Prostate gland (tissue), 2 donors: ENCODE measurements at regions not wholly inside any gene's neighbourhood (a gene's known extent, or its start where the extent isn't known, plus 50 kb on each side); places are given as distances from the start of the nearest gene placed in this dataset.
"Not testable (repeated sequence)": the region's sequence is repeated elsewhere in the genome, so short reads cannot be mapped to it uniquely, and the experiment has no call there.

Experiments
- DNase-seq: peaks from one replicate; pipeline ENCODE4 v3.0.0-alpha.2; 2019; ENCODE audit warnings: low spot score
- H3K27ac ChIP-seq, 2 donors: fragments of 200-600 bp; sonication (generic); 2 replicates each; pipeline ENCODE4 v1.5.1; 2017 to 2019
- H3K27me3 ChIP-seq: fragments of 200-600 bp; sonication (generic); replicated peaks from 2 replicates; pipeline ENCODE4 v1.5.1; 2019; ENCODE audit not compliant: insufficient read depth
- H3K36me3 ChIP-seq, 2 donors: fragments of 200-600 bp; sonication (generic); 1 replicate in 1 of 2; 2 replicates in 1 of 2; pipeline versions ENCODE4 v1.5.1 to v1.8.1; 2017 to 2019
- H3K4me1 ChIP-seq: fragments of 200-600 bp; sonication (generic); replicated peaks from 2 replicates; pipeline ENCODE4 v1.5.1; 2019
- H3K4me3 ChIP-seq, 2 donors: fragments of 200-600 bp; sonication (generic); 2 replicates each; pipeline ENCODE4 v1.5.1; 2017 to 2019
- H3K9me3 ChIP-seq: fragments of 200-600 bp; sonication (generic); 2 replicates; pipeline ENCODE4 v1.5.1; 2017
- CTCF ChIP-seq, 4 experiments: fragments of 200-600 bp in 2 of 4; fragments of 450-650 bp in 2 of 4; sonication (generic) in 2 of 4; IDR thresholded peaks; 1 replicate in 3 of 4; 2 replicates in 1 of 4; pipeline ENCODE4 v1.5.1; 2016 to 2019; ENCODE audit warnings: antibody characterized with exemption in 4 of 4, mild to moderate bottlenecking in 2 of 4, moderate library complexity in 2 of 4
- POLR2A ChIP-seq: fragments of 450-650 bp; IDR thresholded peaks from one replicate; pipeline ENCODE4 v1.6.1; 2016; ENCODE audit warnings: antibody characterized with exemption, mild to moderate bottlenecking
- POLR2AphosphoS5 ChIP-seq: sonication (generic); formaldehyde crosslinking; IDR thresholded peaks from one replicate; pipeline ENCODE4 v1.6.1; 2017; ENCODE audit warnings: antibody characterized with exemption
- WGBS: methylation state at CpG from one replicate; pipeline ENCODE4 v1.1.5; 2018; 5-methylcytosine and 5-hydroxymethylcytosine counted together
- intact Hi-C: fragments of 100-400 bp; cut with DNase I; formaldehyde crosslinking; loops from one replicate; pipeline ENCODE4 v1.14.2; 2022

GRCh38 chr12:31220061-31220460 is 105.9 kb downstream of the SINHCAF start:
- 76% methylated on average over 7 of the region's 7 CpGs for WGBS
- Histone ChIP-seq H3K4me3 (no peak overlapping the region), H3K27me3 (no peaks in the 10 kb centered on the region), H3K36me3 (no peaks in the 10 kb centered on the region), H3K9me3 (no peaks in the 10 kb centered on the region), H3K27ac (no peak overlapping the region), H3K4me1 (no peaks in the 10 kb centered on the region)
- DNase-seq = no peak
- TF ChIP-seq POLR2A = no peak
- TF ChIP-seq POLR2AphosphoS5 = no peak
- intact Hi-C loops = no loop called here

- no peak for DNase-seq
- intact Hi-C loops = no loop called here
- no peaks in the 10 kb centered on the region for H3K4me1 ChIP-seq
- H3K9me3 ChIP-seq = no peaks in the 10 kb centered on the region
- H3K4me3 ChIP-seq = no peak overlapping the region
- H3K36me3 ChIP-seq = no peaks in the 10 kb centered on the region
- WGBS = 93% methylated on average over 8 of the region's 8 CpGs
- no peak overlapping the region for H3K27ac ChIP-seq
- H3K27me3 ChIP-seq = no peaks in the 10 kb centered on the region
- TF ChIP-seq CTCF (IDR thresholded peaks at IDR 0.05) (no peak), POLR2AphosphoS5 (no peak), POLR2A (no peak)
Observed at GRCh38 chr12:31220633-31221550, 105.1 kb downstream of the SINHCAF start.

GRCh38 chr12:31221551-31221945 is 104.4 kb downstream of the SINHCAF start:
- no peaks in the 10 kb centered on the region for H3K36me3 ChIP-seq
- H3K4me1 ChIP-seq = no peaks in the 10 kb centered on the region
- intact Hi-C loops = no loop called here
- no peaks in the 10 kb centered on the region for H3K9me3 ChIP-seq
- TF ChIP-seq POLR2AphosphoS5 (no peak), CTCF (IDR thresholded peaks at IDR 0.05) (no peak), POLR2A (no peak)
- H3K27me3 ChIP-seq = no peaks in the 10 kb centered on the region
- no peak for DNase-seq
- no peak overlapping the region for H3K4me3 ChIP-seq
- 83% methylated on average over 10 of the region's 10 CpGs for WGBS
- no peak overlapping the region for H3K27ac ChIP-seq

- TF ChIP-seq POLR2A (no peak), POLR2AphosphoS5 (no peak), CTCF (IDR thresholded peaks at IDR 0.05) (no peak)
- intact Hi-C loops = no loop called here
- DNase-seq = no peak
- Histone ChIP-seq H3K4me3 (no peak overlapping the region), H3K27me3 (no peaks in the 10 kb centered on the region), H3K9me3 (no peaks in the 10 kb centered on the region), H3K36me3 (no peaks in the 10 kb centered on the region), H3K27ac (no peak overlapping the region), H3K4me1 (no peaks in the 10 kb centered on the region)
- WGBS = 74% methylated on average over 8 of the region's 8 CpGs
Observed at GRCh38 chr12:31222620-31223222, 103.2 kb downstream of the SINHCAF start.

GRCh38 chr12:31223640-31224039 is 102.3 kb downstream of the SINHCAF start:
- WGBS = 73% methylated on average over 1 of the region's 1 CpG
- H3K4me3 ChIP-seq, H3K27ac ChIP-seq, intact Hi-C loops, H3K36me3 ChIP-seq, DNase-seq, H3K27me3 ChIP-seq, H3K9me3 ChIP-seq, H3K4me1 ChIP-seq: not testable (repeated sequence)
